ENCODE measurements at regions not wholly inside any gene's neighbourhood (a gene's known extent, or its start where the extent isn't known, plus 50 kb on each side); places are given as distances from the start of the nearest gene placed in this dataset.

- 63 to 72% methylated on average over 6 of the region's 6 CpGs for WGBS, 2 donors
- Histone ChIP-seq H3K9me3 (no peaks in the 10 kb centered on the region), H3K27ac (peak overlapping the region in 1 of 4 donors; percentile 14), H3K36me3 (no peaks in the 10 kb centered on the region), H3K4me3 (no peak overlapping the region), H3K4me1 (peaks cover 0 to 49% (median 34%) of the 10 kb centered on the region in 4 donors), H3K27me3 (no peaks in the 10 kb centered on the region)
- no peak for DNase-seq
- TF ChIP-seq POLR2AphosphoS5 (IDR thresholded peaks at IDR 0.05) (no peak), POLR2A (IDR thresholded peaks at IDR 0.05) (no peak), EP300 (IDR thresholded peaks at IDR 0.05) (no peak)
- TF ChIP-seq, protein P1, sequence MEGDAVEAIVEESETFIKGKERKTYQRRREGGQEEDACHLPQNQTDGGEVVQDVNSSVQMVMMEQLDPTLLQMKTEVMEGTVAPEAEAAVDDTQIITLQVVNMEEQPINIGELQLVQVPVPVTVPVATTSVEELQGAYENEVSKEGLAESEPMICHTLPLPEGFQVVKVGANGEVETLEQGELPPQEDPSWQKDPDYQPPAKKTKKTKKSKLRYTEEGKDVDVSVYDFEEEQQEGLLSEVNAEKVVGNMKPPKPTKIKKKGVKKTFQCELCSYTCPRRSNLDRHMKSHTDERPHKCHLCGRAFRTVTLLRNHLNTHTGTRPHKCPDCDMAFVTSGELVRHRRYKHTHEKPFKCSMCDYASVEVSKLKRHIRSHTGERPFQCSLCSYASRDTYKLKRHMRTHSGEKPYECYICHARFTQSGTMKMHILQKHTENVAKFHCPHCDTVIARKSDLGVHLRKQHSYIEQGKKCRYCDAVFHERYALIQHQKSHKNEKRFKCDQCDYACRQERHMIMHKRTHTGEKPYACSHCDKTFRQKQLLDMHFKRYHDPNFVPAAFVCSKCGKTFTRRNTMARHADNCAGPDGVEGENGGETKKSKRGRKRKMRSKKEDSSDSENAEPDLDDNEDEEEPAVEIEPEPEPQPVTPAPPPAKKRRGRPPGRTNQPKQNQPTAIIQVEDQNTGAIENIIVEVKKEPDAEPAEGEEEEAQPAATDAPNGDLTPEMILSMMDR (IDR thresholded peaks at IDR 0.05), result no peak
- intact Hi-C loops (cut with DNase I), result loop anchor here (10.0 kb wide), 1 partner anchor 167 kb away; no protein-coding TSS in a partner anchor
These were observed 171.4 kb upstream of the HABP2 start for GRCh38 chr10:113381416-113381815.

GRCh38 chr10:113381981-113382509 is 170.8 kb upstream of the HABP2 start:
- TF ChIP-seq EP300 (IDR thresholded peaks at IDR 0.05), result no peak
- no peak for TF ChIP-seq POLR2AphosphoS5 (IDR thresholded peaks at IDR 0.05)
- TF ChIP-seq, protein P1 (IDR thresholded peaks at IDR 0.05), result no peak
- TF ChIP-seq POLR2A (IDR thresholded peaks at IDR 0.05), result no peak
- Histone ChIP-seq H3K27me3 (no peaks in the 10 kb centered on the region), H3K36me3 (no peaks in the 10 kb centered on the region), H3K4me3 (peak overlapping the region in 2 of 4 donors; percentile 9 to 19), H3K27ac (peak overlapping the region; percentile 14 to 44 (median 35)), H3K4me1 (peaks cover 0 to 49% (median 34%) of the 10 kb centered on the region in 4 donors), H3K9me3 (no peaks in the 10 kb centered on the region)
- DNase-seq, result no peak
- WGBS, 2 donors, result 17 to 55% methylated on average over 9 of the region's 9 CpGs
- intact Hi-C loops (cut with DNase I), result loop anchor here (10.0 kb wide), 1 partner anchor 167 kb away; no protein-coding TSS in a partner anchor

- intact Hi-C loops (cut with DNase I), result loop anchor here (10.0 kb wide), 1 partner anchor 168 kb away; no protein-coding TSS in a partner anchor
- no peak for DNase-seq
- no peaks in the 10 kb centered on the region for H3K9me3 ChIP-seq
- 79 to 86% methylated on average over 3 of the region's 3 CpGs for WGBS, 2 donors
- H3K27ac ChIP-seq, result peak overlapping the region in 3 of 4 donors; percentile 31 to 53 (median 44)
- no peaks in the 10 kb centered on the region for H3K36me3 ChIP-seq
- H3K27me3 ChIP-seq, result no peaks in the 10 kb centered on the region
- no peak overlapping the region for H3K4me3 ChIP-seq
- TF ChIP-seq EP300 (IDR thresholded peaks at IDR 0.05) (no peak), POLR2AphosphoS5 (IDR thresholded peaks at IDR 0.05) (peak in 2 of 4 donors; percentile 21 to 42)
- peaks cover 0 to 49% (median 34%) of the 10 kb centered on the region in 4 donors for H3K4me1 ChIP-seq
These were observed 170.2 kb upstream of the HABP2 start for GRCh38 chr10:113382691-113383090.

DNA sequence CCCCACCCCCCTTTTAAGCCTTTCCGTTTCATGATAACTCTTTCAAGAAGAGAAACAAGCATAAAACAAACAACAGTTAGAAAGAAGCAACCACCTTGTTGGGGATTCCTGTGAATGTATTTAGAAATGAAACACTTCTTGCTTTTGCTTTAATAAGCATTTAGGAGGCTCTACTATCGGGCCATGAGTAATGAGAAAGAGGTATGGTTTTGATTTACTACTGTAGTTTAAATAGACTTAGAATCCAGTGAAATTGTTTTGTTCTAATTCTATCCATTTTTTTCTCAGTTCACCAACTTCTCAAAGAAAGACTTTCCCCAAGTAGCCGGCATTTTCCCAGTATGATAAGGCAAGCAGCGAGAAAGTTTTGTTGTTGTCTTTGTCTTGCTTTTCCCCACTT is 168.7 kb upstream of the HABP2 start:
- H3K36me3 ChIP-seq, result no peaks in the 10 kb centered on the region
- H3K27me3 ChIP-seq, result no peaks in the 10 kb centered on the region
- H3K9me3 ChIP-seq, result no peaks in the 10 kb centered on the region
- no peak overlapping the region for H3K4me3 ChIP-seq
- H3K27ac ChIP-seq, result peak overlapping the region; percentile 7 to 54 (median 32)
- TF ChIP-seq, protein P1 (IDR thresholded peaks at IDR 0.05), result no peak
- TF ChIP-seq POLR2AphosphoS5 (IDR thresholded peaks at IDR 0.05) (no peak), EP300 (IDR thresholded peaks at IDR 0.05) (no peak), POLR2A (IDR thresholded peaks at IDR 0.05) (no peak)
- H3K4me1 ChIP-seq, result peaks cover 0 to 49% (median 34%) of the 10 kb centered on the region in 4 donors
- DNase-seq, result no peak
- intact Hi-C loops (cut with DNase I), result loop anchor here (2.0 to 10.0 kb wide), 3 partner anchors 169 to 433 kb away; partner anchors contain the start of gene TCF7L2
- WGBS, 2 donors, result 85 to 92% methylated on average over 4 of the region's 4 CpGs

DNA sequence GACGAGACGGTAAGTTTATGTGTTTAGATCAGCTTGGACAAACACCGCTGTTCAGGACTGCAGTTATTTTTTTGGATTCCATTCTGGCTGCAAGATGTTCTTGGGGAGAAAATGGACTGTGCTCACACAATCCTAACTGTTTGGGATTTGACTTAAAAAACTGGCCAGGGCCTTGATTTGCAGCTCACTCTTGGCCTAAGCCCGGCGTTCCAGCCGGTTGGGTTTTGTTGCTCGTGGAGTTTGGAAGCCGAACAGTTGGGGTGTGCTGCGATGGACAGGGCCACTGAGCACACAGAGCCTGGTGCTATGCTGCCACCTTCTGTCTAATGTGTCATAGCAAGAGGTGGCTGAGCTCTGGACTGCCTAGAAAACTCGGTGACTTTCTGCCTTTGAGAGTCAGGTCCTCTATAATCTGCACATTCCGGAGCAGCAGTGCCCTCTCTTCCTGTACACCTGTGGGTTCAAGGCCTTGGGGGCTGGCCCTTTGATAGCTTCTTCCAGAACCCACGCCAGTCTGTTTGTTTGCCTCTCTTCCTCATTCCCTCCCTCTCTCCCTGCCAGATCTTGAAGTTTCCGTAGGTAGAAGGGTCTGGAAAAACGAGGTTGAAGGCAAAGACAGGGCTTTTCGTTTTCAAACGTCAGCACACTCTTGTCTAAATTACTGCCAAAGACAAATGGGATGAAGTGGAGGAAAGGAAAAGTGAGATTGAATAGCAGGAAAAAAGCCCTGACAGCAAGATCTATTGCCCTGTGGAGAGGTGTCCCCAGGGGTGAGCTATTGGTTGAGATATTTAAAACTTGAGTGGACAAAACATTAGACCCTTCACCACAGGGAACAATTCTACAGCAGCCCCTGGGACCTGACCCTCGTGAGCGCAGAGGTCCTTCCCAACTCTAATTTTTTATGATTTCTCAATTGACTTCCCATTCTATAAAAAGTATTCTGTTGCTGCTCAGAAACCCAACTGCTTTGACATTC is 167.5 kb upstream of the HABP2 start:
- H3K36me3 ChIP-seq, result no peaks in the 10 kb centered on the region
- peak; percentile 96 for DNase-seq
- H3K4me1 ChIP-seq, result peaks cover 0 to 56% (median 34%) of the 10 kb centered on the region in 4 donors
- H3K27ac ChIP-seq, result peak overlapping the region; percentile 11 to 54 (median 42)
- H3K9me3 ChIP-seq, result no peaks in the 10 kb centered on the region
- TF ChIP-seq POLR2AphosphoS5 (IDR thresholded peaks at IDR 0.05) (peak in 3 of 4 donors; percentile 27 to 44 (median 41)), EP300 (IDR thresholded peaks at IDR 0.05) (no peak)
- TF ChIP-seq, protein P1 (IDR thresholded peaks at IDR 0.05), result peak; percentile 74 to 83 (median 80)
- intact Hi-C loops (cut with DNase I), result loop anchor here (2.0 to 10.0 kb wide), 6 partner anchors 171 to 908 kb away; partner anchors contain the start of gene TCF7L2
- H3K27me3 ChIP-seq, result no peaks in the 10 kb centered on the region
- WGBS, 2 donors, result 22 to 24% methylated on average over 18 of the region's 18 CpGs
- no peak overlapping the region for H3K4me3 ChIP-seq

All from sigmoid colon (tissue), 6 donors.